Neural progenitor cell (in vitro differentiated cells): ENCODE measurements at regions not wholly inside any gene's neighbourhood (a gene's known extent, or its start where the extent isn't known, plus 50 kb on each side); places are given as distances from the start of the nearest gene placed in this dataset.

Experiments
- DNase-seq: peaks from one replicate; pipeline ENCODE4 v3.0.0-alpha.2; 2016; ENCODE audit warnings: low spot score
- H2AFZ ChIP-seq: fragments of 200-600 bp; sonication (generic); replicated peaks from 2 replicates; pipeline ENCODE4 v1.6.1; 2016; ENCODE audit warnings: antibody characterized with exemption
- H3F3A ChIP-seq: fragments of 200-600 bp; sonication (generic); 2 replicates; pipeline ENCODE4 v1.6.1; 2016; ENCODE audit warnings: antibody characterized with exemption, low read depth
- H3K27ac ChIP-seq: fragments of 200-600 bp; sonication (generic); 2 replicates; pipeline ENCODE4 v1.5.1; 2016; ENCODE audit warnings: mild to moderate bottlenecking
- H3K27me3 ChIP-seq: fragments of 200-600 bp; sonication (generic); 2 replicates; pipeline ENCODE4 v1.6.1; 2016; ENCODE audit warnings: mild to moderate bottlenecking, moderate library complexity
- H3K36me3 ChIP-seq: fragments of 200-600 bp; sonication (generic); 2 replicates; pipeline ENCODE4 v1.5.1; 2016
- H3K4me1 ChIP-seq: fragments of 200-600 bp; sonication (generic); 2 replicates; pipeline ENCODE4 v1.6.1; 2016; ENCODE audit warnings: mixed run types
- H3K4me2 ChIP-seq: fragments of 200-600 bp; sonication (generic); 2 replicates; pipeline ENCODE4 v1.6.1; 2016
- H3K4me3 ChIP-seq: fragments of 200-600 bp; sonication (generic); 2 replicates; pipeline ENCODE4 v1.5.1; 2016
- H3K79me2 ChIP-seq: fragments of 200-600 bp; sonication (generic); 2 replicates; pipeline ENCODE4 v1.6.1; 2016; ENCODE audit warnings: low read depth
- H3K9ac ChIP-seq: fragments of 200-600 bp; sonication (generic); 2 replicates; pipeline ENCODE4 v1.6.1; 2016
- H3K9me3 ChIP-seq: fragments of 200-600 bp; sonication (generic); 2 replicates; pipeline ENCODE4 v1.5.1; 2016; ENCODE audit warnings: low read depth
- H4K20me1 ChIP-seq: fragments of 200-600 bp; sonication (generic); 2 replicates; pipeline ENCODE4 v1.6.1; 2016; ENCODE audit warnings: low read depth
- H3K27ac Mint-ChIP-seq: 3 replicates; pipeline ENCODE4 v1.8.0; 2021; ENCODE audit warnings: mixed read lengths
- H3K27me3 Mint-ChIP-seq: 2 replicates; pipeline ENCODE4 v1.8.0; 2022; ENCODE audit warnings: low read depth, mild to moderate bottlenecking, inconsistent platforms, moderate library complexity, mixed read lengths; ENCODE audit not compliant: insufficient read depth
- H3K36me3 Mint-ChIP-seq: 3 replicates; pipeline ENCODE4 v1.8.0; 2021; ENCODE audit warnings: mixed read lengths
- H3K4me1 Mint-ChIP-seq: 3 replicates; pipeline ENCODE4 v1.8.0; 2021; ENCODE audit warnings: mixed read lengths
- H3K4me3 Mint-ChIP-seq: 3 replicates; pipeline ENCODE4 v1.8.0; 2021; ENCODE audit warnings: mild to moderate bottlenecking, moderate library complexity, mixed read lengths
- H3K9me3 Mint-ChIP-seq: 3 replicates; pipeline ENCODE4 v1.8.0; 2020; ENCODE audit warnings: mixed read lengths
- CTCF ChIP-seq: fragments of 200-600 bp; sonication (generic); IDR thresholded peaks from 2 replicates; pipeline ENCODE4 v1.5.1; 2017; ENCODE audit warnings: antibody characterized with exemption, mild to moderate bottlenecking
- EZH2 ChIP-seq: fragments of 200-600 bp; sonication (generic); IDR thresholded peaks from 2 replicates; pipeline ENCODE4 v1.6.1; 2017; ENCODE audit warnings: antibody characterized with exemption, mild to moderate bottlenecking, moderate library complexity
- EZH2phosphoT487 ChIP-seq: fragments of 200-600 bp; sonication (generic); IDR thresholded peaks from 2 replicates; pipeline ENCODE4 v1.6.1; 2017; ENCODE audit warnings: antibody characterized with exemption

- no peak overlapping the region for H3K9ac ChIP-seq
- Mint-ChIP-seq H3K9me3 (peaks cover 6% of the 10 kb centered on the region), H3K27me3 (no peaks in the 10 kb centered on the region), H3K36me3 (no peaks in the 10 kb centered on the region), H3K4me3 (no peak overlapping the region), H3K4me1 (no peaks in the 10 kb centered on the region), H3K27ac (no peak overlapping the region)
- no peak overlapping the region for H3K4me3 ChIP-seq
- H3K36me3 ChIP-seq, result no peaks in the 10 kb centered on the region
- TF ChIP-seq EZH2phosphoT487, result no peak
- TF ChIP-seq CTCF, result no peak
- TF ChIP-seq EZH2, result no peak
- H3K4me1 ChIP-seq, result no peaks in the 10 kb centered on the region
- DNase-seq, result peak; percentile 7
- no peaks in the 10 kb centered on the region for H3K79me2 ChIP-seq
- H4K20me1 ChIP-seq, result no peaks in the 10 kb centered on the region
- no peaks in the 10 kb centered on the region for H3K9me3 ChIP-seq
- H3K4me2 ChIP-seq, result no peak overlapping the region
- no peaks in the 10 kb centered on the region for H3K27me3 ChIP-seq
- H2AFZ ChIP-seq, result no peak overlapping the region
- H3K27ac ChIP-seq, result no peak overlapping the region
- no peaks in the 10 kb centered on the region for H3F3A ChIP-seq
Measured at GRCh38 chr4:92047209-92047875, 256.4 kb upstream of the GRID2 start.

DNA sequence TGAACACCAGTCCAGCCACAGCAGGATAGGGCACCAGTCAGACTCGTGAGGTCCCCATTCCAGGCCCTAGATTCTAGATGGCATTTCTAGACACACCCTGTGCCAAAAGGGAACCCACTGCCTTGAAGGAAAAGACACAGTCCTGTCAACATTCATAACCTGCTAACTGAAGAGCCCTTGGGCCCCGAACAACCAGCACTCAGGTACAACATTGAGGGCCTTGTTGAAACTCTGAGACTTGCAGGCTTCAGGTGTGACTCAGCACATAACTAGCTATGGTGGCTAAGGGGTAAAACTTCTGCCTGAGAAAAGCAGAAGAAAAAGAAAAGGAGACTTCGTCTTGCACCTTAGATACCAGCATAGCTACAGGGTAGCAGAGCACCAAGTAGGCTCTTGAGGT lies 252.9 kb upstream of the GRID2 start:
- peaks cover 6% of the 10 kb centered on the region for H3K9me3 Mint-ChIP-seq
- no peak overlapping the region for H3K4me3 ChIP-seq

DNA sequence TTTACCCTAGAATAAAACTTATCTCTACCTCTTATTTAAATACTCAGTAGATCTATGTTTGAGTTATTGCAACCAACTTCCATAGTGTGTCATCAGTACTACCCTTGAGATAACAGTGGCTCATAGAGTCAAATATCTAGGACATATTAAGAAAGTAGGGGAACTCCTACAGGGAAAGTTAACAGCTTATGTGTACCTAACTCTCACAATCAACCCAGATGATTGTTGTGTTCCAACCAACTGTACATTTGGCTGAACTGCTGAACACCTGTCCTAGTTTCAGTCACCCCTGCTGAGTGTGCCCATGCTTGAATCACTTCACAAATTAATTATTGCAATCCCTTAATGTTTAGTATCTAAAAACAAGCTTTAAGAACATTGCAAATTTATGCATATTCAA lies 244.2 kb upstream of the GRID2 start:
- H4K20me1 ChIP-seq, result no peaks in the 10 kb centered on the region
- H3K4me3 Mint-ChIP-seq, result no peak overlapping the region
- no peaks in the 10 kb centered on the region for H3K9me3 Mint-ChIP-seq
- no peak overlapping the region for H3K9ac ChIP-seq
- no peaks in the 10 kb centered on the region for H3K4me1 Mint-ChIP-seq
- H3K4me1 ChIP-seq, result no peaks in the 10 kb centered on the region
- H3K36me3 ChIP-seq, result no peaks in the 10 kb centered on the region
- TF ChIP-seq EZH2 (no peak), CTCF (no peak), EZH2phosphoT487 (no peak)
- no peaks in the 10 kb centered on the region for H3K27me3 ChIP-seq
- no peak overlapping the region for H3K27ac ChIP-seq
- no peak overlapping the region for H3K4me3 ChIP-seq
- no peak overlapping the region for H3K27ac Mint-ChIP-seq
- H3K4me2 ChIP-seq, result no peak overlapping the region
- H3F3A ChIP-seq, result no peaks in the 10 kb centered on the region
- no peak for DNase-seq
- no peaks in the 10 kb centered on the region for H3K79me2 ChIP-seq
- no peaks in the 10 kb centered on the region for H3K36me3 Mint-ChIP-seq
- H3K27me3 Mint-ChIP-seq, result peaks cover 6% of the 10 kb centered on the region
- no peaks in the 10 kb centered on the region for H3K9me3 ChIP-seq
- no peak overlapping the region for H2AFZ ChIP-seq

More for the DNA sequence above, 252.9 kb upstream of the GRID2 start:
- no peaks in the 10 kb centered on the region for H3K27me3 Mint-ChIP-seq
- Histone ChIP-seq H3K9ac (no peak overlapping the region), H3K36me3 (no peaks in the 10 kb centered on the region), H3K4me2 (no peak overlapping the region), H3K27me3 (no peaks in the 10 kb centered on the region), H2AFZ (no peak overlapping the region), H3K79me2 (no peaks in the 10 kb centered on the region), H3K9me3 (no peaks in the 10 kb centered on the region), H3K27ac (no peak overlapping the region), H4K20me1 (no peaks in the 10 kb centered on the region), H3K4me1 (no peaks in the 10 kb centered on the region), H3F3A (no peaks in the 10 kb centered on the region)
- H3K36me3 Mint-ChIP-seq, result no peaks in the 10 kb centered on the region
- H3K4me3 Mint-ChIP-seq, result no peak overlapping the region
- no peaks in the 10 kb centered on the region for H3K4me1 Mint-ChIP-seq
- H3K27ac Mint-ChIP-seq, result no peak overlapping the region
- DNase-seq, result no peak
- TF ChIP-seq EZH2phosphoT487, result no peak
- TF ChIP-seq CTCF, result no peak
- TF ChIP-seq EZH2, result no peak
